ENCODE measurements at regions not wholly inside any gene's neighbourhood (a gene's known extent, or its start where the extent isn't known, plus 50 kb on each side); places are given as distances from the start of the nearest gene placed in this dataset.

DNA sequence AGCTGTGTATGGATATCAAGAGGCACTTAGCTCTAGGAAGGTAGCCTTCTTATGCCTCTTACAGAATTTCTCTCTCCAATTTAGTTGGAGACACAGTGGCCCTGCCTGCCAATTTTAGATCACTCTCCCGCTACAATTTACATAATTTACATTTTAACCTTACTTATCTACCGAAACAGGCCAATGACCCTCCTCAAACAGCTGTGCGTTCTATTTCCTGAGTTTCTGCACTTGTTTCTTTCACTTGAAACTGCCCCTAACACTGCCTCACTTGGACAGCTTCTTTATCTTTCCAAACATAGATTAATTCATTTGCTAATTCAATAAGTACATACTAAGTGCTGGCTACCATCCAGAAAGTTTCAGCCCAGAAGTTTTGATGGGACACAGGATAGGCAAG is 52.9 kb upstream of the HDDC2 start:
- TF ChIP-seq, protein P1, sequence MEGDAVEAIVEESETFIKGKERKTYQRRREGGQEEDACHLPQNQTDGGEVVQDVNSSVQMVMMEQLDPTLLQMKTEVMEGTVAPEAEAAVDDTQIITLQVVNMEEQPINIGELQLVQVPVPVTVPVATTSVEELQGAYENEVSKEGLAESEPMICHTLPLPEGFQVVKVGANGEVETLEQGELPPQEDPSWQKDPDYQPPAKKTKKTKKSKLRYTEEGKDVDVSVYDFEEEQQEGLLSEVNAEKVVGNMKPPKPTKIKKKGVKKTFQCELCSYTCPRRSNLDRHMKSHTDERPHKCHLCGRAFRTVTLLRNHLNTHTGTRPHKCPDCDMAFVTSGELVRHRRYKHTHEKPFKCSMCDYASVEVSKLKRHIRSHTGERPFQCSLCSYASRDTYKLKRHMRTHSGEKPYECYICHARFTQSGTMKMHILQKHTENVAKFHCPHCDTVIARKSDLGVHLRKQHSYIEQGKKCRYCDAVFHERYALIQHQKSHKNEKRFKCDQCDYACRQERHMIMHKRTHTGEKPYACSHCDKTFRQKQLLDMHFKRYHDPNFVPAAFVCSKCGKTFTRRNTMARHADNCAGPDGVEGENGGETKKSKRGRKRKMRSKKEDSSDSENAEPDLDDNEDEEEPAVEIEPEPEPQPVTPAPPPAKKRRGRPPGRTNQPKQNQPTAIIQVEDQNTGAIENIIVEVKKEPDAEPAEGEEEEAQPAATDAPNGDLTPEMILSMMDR (IDR thresholded peaks at IDR 0.05 in 4 of 5, conservative IDR thresholded peaks at IDR 0.05 in 1 of 5): no peak
- no peak for TF ChIP-seq POLR2A (IDR thresholded peaks at IDR 0.05)
